Stimulated activated CD8-positive, alpha-beta memory T cell treated with anti-CD3 and anti-CD28 coated beads, Interleukin-2, amount 100 ng/mL, for 48 hours (primary cell): ENCODE measurements at regions not wholly inside any gene's neighbourhood (a gene's known extent, or its start where the extent isn't known, plus 50 kb on each side); places are given as distances from the start of the nearest gene placed in this dataset.
"Not testable (repeated sequence)": the region's sequence is repeated elsewhere in the genome, so short reads cannot be mapped to it uniquely, and the experiment has no call there.

ENCODE experiments used
- DNase-seq, 2 donors: peaks; one replicate each; pipeline ENCODE4 v3.0.0-alpha.2; 2020; ENCODE audit warnings: low read depth in 2 of 2

- DNase-seq, result no peak
Measured at GRCh38 chr6:154598399-154598798, 87.9 kb upstream of the CNKSR3 start.

DNA sequence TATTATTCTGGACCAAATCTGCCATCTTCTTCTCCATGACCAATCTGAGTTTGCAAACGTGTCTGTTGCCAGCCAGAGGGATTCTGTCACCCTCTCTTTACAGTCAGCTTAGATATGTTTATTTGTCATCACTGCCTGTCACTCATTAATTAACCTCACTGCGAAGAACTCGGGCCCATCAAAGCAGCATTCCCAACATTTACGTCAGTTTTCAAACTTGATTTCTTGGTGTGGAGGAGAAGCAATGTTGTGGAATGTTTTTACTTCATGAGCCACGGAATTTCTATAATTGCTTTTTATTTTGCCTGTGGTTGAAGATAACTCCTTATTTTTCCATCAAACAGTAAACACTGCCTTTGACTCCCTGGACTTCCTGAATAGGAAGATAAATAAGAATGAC is 91.8 kb upstream of the CNKSR3 start:
- DNase-seq, result no peak

- DNase-seq, result no peak
Measured at GRCh38 chr6:154602708-154603107, 92.2 kb upstream of the CNKSR3 start.

DNA sequence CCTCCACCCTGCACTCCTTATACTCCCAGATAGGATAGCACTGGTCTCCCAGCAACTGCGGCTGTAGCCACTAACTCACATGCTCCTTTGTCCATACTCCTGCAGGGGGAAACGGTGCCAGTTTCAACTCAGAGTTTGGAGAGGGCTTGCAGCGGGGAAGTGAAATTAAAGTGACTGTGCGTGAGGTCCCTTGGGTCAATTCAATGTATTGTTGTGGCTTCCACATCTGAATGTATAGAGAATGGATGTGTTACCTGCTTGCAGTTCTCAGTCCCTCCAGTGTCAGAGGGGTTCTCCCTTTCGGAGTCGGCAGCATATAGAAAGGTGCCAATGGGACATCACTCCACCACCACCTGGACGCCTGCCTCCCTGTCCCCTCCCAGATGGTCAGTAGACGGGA is 93.6 kb upstream of the CNKSR3 start:
- DNase-seq, result no peak

GRCh38 chr6:154605178-154605881 is 94.8 kb upstream of the CNKSR3 start:
- DNase-seq, result peak in 1 of 2 donors; percentile 11

- DNase-seq, result no peak
Measured at GRCh38 chr6:154605882-154606370, 95.4 kb upstream of the CNKSR3 start.

- peak; percentile 73 to 84 for DNase-seq
Measured at GRCh38 chr6:154606457-154606856, 96.0 kb upstream of the CNKSR3 start.

DNA sequence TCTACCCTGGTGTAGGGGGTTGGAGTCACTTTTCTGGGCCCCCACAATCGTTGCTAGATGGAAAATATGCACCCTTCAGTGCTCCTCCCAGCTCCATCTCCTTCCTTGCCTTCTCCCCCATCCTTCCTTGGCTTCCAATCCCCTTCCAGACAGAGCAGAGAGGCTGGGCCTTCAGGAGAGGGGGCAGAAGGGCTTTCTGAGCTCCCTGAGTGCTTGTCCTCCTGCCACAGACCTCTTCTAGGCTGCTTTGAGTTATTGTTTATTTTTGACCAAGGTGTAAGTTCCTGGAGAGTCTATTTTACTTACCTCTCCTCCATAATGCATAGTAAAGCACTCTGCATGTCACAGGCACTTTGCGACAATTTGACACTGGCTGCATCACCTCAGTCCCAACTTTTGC is 96.4 kb upstream of the CNKSR3 start:
- no peak for DNase-seq

DNA sequence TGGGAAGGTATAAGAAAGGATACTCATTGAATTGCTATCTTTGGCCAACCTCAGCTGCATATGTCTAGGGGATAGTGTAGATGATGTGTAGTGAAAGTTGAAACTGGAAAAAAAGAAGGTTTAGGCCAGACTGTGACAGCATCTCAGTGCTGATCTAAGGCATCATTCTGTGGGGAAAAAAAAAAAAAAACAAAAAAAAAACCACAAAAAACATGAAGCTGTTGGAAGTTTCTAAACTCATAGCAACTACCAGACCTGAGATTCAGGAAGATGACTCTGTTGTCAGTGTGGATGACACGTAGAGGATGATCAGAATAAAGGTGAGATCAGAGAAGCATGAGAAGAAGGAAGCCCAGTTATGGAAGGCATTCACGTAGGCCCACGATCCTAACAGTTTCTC is 100.8 kb upstream of the CNKSR3 start:
- no peak for DNase-seq

DNA sequence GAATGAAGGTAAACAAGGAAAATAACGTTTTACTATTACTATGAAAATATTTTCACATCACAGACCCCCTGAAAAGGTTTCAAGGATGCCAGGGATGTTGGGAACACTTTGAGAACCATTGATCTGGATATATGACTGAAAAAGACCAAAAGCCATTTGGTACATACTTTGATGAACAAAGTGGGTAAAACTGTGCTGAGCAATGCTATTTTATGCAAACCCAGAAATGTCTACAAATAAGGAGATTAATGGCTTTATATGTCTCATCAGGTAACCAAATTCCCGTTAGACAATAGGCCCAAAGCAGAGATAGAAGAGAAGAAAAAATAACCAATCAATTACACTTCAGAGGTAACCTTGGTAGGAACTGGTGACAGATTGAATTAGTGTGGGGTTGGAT is 101.4 kb upstream of the CNKSR3 start:
- DNase-seq, result no peak

- DNase-seq, result no peak
Measured at GRCh38 chr6:154613137-154613676, 102.7 kb upstream of the CNKSR3 start.

- DNase-seq, result no peak
Measured at GRCh38 chr6:154614101-154614500, 103.6 kb upstream of the CNKSR3 start.

- DNase-seq, result no peak
Measured at GRCh38 chr6:154614641-154615040, 104.2 kb upstream of the CNKSR3 start.

DNA sequence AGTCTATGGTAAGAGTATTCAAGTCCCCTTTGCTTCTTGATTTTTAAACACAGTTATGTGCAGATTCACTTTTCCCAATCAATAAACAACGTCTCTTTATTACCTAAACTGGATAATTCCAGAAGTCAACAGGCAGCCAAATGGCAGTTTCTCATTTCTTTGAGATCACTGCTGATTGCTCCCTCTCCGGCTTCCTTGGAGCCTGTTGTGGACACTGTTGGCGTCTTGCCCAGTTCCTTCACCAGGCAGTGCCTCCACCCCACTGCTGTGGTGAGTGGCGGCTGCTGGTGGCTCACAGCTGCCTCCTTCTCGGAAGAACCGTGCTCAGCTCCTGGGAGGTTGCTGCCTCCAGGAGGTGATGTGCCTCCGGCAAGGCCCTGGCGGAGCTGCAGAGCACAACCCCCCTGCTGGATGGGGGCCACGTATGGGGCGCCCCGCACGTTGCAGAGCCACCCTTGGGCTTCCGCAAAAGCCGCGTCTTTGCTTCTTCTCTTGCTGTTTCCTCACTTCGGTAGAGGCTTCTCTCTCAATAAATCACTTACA is 105.1 kb upstream of the CNKSR3 start:
- DNase-seq, result no peak

GRCh38 chr6:154617175-154617574 is 106.7 kb upstream of the CNKSR3 start:
- DNase-seq, result no peak

- no peak for DNase-seq
Measured at GRCh38 chr6:154619146-154619545, 108.7 kb upstream of the CNKSR3 start.

DNA sequence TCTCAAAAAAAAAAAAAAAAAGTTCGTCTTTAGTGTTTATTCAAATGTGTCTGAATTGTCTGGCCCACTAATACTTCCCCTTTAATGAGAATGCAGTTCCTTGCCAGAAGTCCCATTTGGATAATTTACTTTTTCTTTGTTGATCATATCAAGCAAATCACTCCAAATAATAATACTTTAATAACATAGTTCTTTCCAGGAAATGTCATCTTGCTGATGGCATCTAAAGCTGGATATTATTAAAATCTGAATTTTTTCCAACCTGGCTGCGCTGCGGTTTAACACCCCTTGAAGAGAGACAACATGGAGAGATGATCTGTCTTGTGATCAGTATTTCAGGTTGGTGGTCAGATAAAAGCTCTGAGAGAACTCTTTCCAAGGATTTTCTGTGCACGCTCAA is 111.2 kb upstream of the CNKSR3 start:
- DNase-seq, result no peak

DNA sequence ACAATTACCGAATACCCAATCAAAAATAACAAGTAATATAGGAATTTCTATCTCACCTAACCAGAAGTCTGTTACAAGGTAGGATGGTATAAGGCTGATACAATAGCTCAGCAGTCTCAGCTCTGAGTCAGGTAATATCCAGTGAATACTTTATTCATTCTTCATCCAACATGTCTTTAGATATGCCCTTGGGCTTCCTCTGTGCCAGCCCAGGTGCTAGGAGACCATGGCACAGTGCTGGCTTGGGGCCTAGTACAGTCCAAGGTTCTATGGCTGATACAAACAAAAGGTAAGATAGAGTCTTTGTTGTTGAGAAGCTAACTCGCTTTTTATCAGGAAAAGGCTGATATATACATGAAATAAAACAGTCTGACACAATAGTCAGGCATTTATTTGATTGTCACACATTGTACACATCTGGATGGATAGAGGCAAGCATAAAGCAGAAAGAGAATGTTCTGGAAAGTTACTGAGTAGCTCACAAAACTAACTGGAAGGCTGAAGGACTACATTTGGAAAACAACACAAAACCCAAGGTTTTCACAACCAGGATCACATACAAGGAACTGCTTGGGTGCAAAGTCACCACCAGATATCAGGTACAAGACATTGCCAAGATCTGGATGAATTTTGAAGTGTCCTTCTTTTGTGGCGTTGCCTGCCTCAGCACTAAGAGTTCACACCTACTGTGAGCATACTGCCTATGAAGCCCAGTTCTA is 110.4 kb upstream of the SCAF8 start:
- DNase-seq, result no peak

DNA sequence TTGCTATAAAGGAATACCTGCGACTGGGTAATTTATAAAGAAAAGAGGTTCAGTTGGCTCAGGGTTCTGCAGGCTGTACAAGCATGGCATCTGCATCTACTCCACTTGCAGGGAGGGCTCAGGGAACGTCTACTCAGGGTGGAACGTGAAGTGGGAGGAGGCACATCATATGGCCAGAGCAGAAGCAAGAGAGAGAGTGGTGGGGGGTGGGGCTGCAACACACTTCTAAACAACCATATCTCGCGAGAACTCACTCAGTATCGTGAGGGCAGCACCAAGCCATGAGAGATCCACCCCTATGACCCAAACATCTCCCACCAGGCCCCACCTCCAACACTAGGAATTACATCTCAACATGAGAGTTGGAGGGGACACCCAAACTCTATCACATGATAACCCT is 109.8 kb upstream of the SCAF8 start:
- DNase-seq, result no peak

- no peak for DNase-seq
Measured at GRCh38 chr6:154624038-154624599, 109.1 kb upstream of the SCAF8 start.

DNA sequence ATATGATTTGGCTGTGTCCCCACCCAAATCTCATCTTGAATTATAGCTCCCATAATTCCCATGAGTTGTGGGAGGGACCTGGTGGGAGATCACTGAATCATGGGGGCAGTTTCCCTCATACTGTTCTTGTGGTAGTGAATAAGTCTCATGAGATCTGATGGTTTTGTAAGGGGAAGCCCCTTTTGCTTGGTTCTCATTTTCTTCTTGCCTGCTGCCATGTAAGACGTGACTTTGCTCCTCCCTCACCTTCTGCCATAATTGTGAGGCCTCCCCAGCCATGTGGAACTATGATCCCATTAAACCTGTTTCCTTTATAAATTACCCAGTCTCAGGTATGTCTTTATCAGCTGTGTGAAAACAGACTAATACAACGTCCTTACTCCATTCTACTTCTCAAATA is 108.5 kb upstream of the SCAF8 start:
- DNase-seq, result not testable (repeated sequence)

GRCh38 chr6:154625721-154626120 is 107.5 kb upstream of the SCAF8 start:
- DNase-seq, result no peak
